Body of pancreas (tissue), 4 donors: ENCODE measurements at regions not wholly inside any gene's neighbourhood (a gene's known extent, or its start where the extent isn't known, plus 50 kb on each side); places are given as distances from the start of the nearest gene placed in this dataset.

Source experiments
- ATAC-seq: fragments of 150-250 bp; one replicate; pipeline ENCODE4 v1.9.1; 2016
- DNase-seq, 4 donors: peaks; one replicate each; pipeline ENCODE4 v3.0.0-alpha.2; 2019
- H3K27ac ChIP-seq, 4 donors: fragments of 200-600 bp; sonication (generic); 1 replicate in 3 of 4; 2 replicates in 1 of 4; pipeline versions ENCODE4 v1.5.1 to v1.6.1; 2016 to 2019; ENCODE audit warnings: mild to moderate bottlenecking in 1 of 4, mixed read lengths in 1 of 4, moderate library complexity in 1 of 4
- H3K27me3 ChIP-seq, 2 donors: fragments of 200-600 bp; sonication (generic); one replicate each; pipeline ENCODE4 v1.6.0; 2016; ENCODE audit warnings: mild to moderate bottlenecking in 1 of 2
- H3K36me3 ChIP-seq, 2 donors: fragments of 200-600 bp; sonication (generic); replicated peaks in 1 of 2; 2 replicates each; pipeline ENCODE4 v1.5.1; 2016; ENCODE audit warnings: low read depth in 2 of 2; ENCODE audit not compliant: insufficient read depth in 1 of 2
- H3K4me1 ChIP-seq: fragments of 200-600 bp; sonication (generic); one replicate; pipeline ENCODE4 v1.6.0; 2016
- H3K4me3 ChIP-seq, 2 donors: fragments of 200-600 bp; sonication (generic); 1 replicate in 1 of 2; 2 replicates in 1 of 2; pipeline ENCODE4 v1.5.1; 2016 to 2019
- H3K9me3 ChIP-seq, 3 donors: fragments of 200-600 bp; sonication (generic); 1 replicate in 2 of 3; 2 replicates in 1 of 3; pipeline ENCODE4 v1.5.1; 2016
- POLR2A ChIP-seq, 3 donors: fragments of 450-650 bp; IDR thresholded peaks; one replicate each; pipeline ENCODE4 v1.6.1; 2016; ENCODE audit warnings: antibody characterized with exemption in 3 of 3, mild to moderate bottlenecking in 2 of 3
- WGBS, 2 donors: methylation state at CpG; one replicate each; pipeline ENCODE4 v1.1.5; 2017; 5-methylcytosine and 5-hydroxymethylcytosine counted together
- intact Hi-C: fragments of 100-400 bp; cut with DNase I; formaldehyde crosslinking; loops from one replicate; pipeline ENCODE4 v1.15.1; 2023
- TF ChIP-seq, protein P1 (sequence below), 7 experiments: fragments of 450-650 bp in 4 of 7; fragments of 200-600 bp in 3 of 7; sonication (generic) in 3 of 7; IDR thresholded peaks; one replicate each; pipeline ENCODE4 v1.5.1; 2016 to 2019; ENCODE audit warnings: antibody characterized with exemption in 7 of 7

DNA sequence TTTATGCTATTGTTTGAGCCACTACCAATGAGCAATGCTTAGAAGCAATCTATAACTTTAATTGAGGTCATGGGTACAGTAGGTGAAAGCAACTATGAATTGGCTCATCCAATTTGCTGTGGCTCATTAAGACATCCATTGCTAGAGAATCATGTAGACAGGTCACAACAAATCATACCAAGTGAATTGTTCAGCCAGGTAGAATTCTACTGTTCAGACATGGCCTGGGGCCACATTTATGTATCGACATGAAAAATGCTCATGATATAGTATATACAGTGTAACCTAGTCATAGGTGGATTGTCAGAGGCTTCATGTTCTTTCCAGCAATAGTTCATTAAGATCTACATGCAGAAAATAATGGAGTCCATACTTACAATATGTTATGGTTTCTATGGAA is 633.7 kb upstream of the EYS start:
- DNase-seq, result no peak
- H3K27me3 ChIP-seq, result no peaks in the 10 kb centered on the region
- WGBS, 2 donors, result 63 to 67% methylated on average over 1 of the region's 1 CpG
- H3K36me3 ChIP-seq, result no peaks in the 10 kb centered on the region
- no peaks in the 10 kb centered on the region for H3K9me3 ChIP-seq
- ATAC-seq, result no peak
- intact Hi-C loops, result no loop called here
- H3K27ac ChIP-seq, result no peak overlapping the region
- no peak overlapping the region for H3K4me3 ChIP-seq
- H3K4me1 ChIP-seq, result no peaks in the 10 kb centered on the region
- TF ChIP-seq, protein P1, sequence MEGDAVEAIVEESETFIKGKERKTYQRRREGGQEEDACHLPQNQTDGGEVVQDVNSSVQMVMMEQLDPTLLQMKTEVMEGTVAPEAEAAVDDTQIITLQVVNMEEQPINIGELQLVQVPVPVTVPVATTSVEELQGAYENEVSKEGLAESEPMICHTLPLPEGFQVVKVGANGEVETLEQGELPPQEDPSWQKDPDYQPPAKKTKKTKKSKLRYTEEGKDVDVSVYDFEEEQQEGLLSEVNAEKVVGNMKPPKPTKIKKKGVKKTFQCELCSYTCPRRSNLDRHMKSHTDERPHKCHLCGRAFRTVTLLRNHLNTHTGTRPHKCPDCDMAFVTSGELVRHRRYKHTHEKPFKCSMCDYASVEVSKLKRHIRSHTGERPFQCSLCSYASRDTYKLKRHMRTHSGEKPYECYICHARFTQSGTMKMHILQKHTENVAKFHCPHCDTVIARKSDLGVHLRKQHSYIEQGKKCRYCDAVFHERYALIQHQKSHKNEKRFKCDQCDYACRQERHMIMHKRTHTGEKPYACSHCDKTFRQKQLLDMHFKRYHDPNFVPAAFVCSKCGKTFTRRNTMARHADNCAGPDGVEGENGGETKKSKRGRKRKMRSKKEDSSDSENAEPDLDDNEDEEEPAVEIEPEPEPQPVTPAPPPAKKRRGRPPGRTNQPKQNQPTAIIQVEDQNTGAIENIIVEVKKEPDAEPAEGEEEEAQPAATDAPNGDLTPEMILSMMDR (IDR thresholded peaks at IDR 0.05), result no peak
- no peak for TF ChIP-seq POLR2A (IDR thresholded peaks at IDR 0.05)

DNA sequence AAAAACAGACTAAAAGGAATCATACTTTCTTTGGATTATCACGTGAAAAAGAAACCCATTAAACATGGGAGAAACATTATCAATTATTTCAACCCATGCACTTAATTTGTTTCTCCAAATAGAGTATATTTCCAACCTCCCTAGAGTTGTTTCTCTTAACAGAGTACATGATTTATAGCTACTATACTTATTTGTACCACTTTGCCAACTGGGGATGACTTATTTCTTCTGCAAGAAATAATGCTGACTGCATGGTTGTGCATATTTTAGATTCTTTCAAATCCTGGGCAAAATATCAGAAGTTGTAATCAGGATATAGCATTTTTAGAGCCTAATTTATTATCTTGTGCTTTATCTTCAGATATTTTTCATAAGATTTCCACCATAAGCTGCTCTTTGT is 629.1 kb upstream of the EYS start:
- no peak for DNase-seq
- H3K36me3 ChIP-seq, result no peaks in the 10 kb centered on the region
- TF ChIP-seq, protein P1 (IDR thresholded peaks at IDR 0.05), result no peak
- no peak for TF ChIP-seq POLR2A (IDR thresholded peaks at IDR 0.05)
- WGBS, 2 donors, result 52 to 63% methylated on average over 1 of the region's 1 CpG
- H3K9me3 ChIP-seq, result no peaks in the 10 kb centered on the region
- H3K4me3 ChIP-seq, result no peak overlapping the region
- ATAC-seq, result no peak
- no peak overlapping the region for H3K27ac ChIP-seq
- no peaks in the 10 kb centered on the region for H3K27me3 ChIP-seq
- intact Hi-C loops, result no loop called here
- H3K4me1 ChIP-seq, result no peaks in the 10 kb centered on the region

DNA sequence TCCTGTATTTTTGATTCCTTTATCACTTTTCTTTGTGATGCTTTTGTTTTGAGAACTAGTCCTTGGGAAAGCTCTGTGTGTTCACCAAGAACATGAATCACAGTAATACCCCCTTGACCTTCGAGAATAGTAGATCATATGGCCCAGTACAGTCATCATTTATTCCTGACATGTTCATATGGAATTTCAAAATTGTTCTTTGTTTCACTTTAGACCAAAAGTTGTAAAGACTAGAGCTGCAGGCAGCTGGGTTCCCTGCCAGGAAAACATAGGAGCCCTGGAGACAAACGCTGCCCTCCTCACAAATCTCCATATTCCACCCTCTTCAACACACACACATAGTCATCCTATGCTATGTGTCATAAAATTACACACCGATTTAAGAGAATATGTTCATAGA is 621.2 kb upstream of the EYS start:
- TF ChIP-seq, protein P1 (IDR thresholded peaks at IDR 0.05), result no peak
- TF ChIP-seq POLR2A (IDR thresholded peaks at IDR 0.05), result no peak
- ATAC-seq (no peak), DNase-seq (no peak)
- no peaks in the 10 kb centered on the region for H3K9me3 ChIP-seq
- H3K4me3 ChIP-seq, result no peak overlapping the region
- H3K27ac ChIP-seq, result no peak overlapping the region
- 58 to 70% methylated on average over 3 of the region's 3 CpGs for WGBS, 2 donors
- no peaks in the 10 kb centered on the region for H3K4me1 ChIP-seq
- no peaks in the 10 kb centered on the region for H3K27me3 ChIP-seq
- no peaks in the 10 kb centered on the region for H3K36me3 ChIP-seq
- intact Hi-C loops, result no loop called here

- H3K27me3 ChIP-seq, result no peaks in the 10 kb centered on the region
- ATAC-seq, result no peak
- no peaks in the 10 kb centered on the region for H3K36me3 ChIP-seq
- TF ChIP-seq, protein P1 (IDR thresholded peaks at IDR 0.05), result no peak
- no peak for TF ChIP-seq POLR2A (IDR thresholded peaks at IDR 0.05)
- H3K27ac ChIP-seq, result no peak overlapping the region
- DNase-seq, result no peak
- intact Hi-C loops, result no loop called here
- H3K9me3 ChIP-seq, result no peaks in the 10 kb centered on the region
- WGBS, 2 donors, result 56 to 57% methylated on average over 3 of the region's 3 CpGs
- H3K4me3 ChIP-seq, result no peak overlapping the region
- H3K4me1 ChIP-seq, result no peaks in the 10 kb centered on the region
These were observed 619.2 kb upstream of the EYS start for GRCh38 chr6:66326228-66326627.

DNA sequence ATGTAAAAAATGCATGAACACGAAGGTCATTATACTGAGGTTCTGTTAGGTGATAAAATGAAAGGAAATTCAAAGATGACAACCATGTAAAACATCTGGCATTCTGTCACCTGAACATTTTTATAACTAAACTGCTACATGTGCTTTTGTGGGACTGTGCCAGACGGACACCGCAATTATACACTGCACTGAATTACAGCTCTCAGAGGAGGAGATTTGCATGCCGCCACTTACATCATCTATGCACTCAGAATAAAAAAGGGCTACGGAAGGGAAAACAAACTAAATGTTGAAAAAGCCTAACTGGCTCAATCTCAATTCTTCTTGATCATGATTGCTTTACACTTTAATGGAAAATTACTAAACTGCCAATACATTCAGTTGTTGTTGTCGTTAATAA is 614.0 kb upstream of the EYS start:
- ATAC-seq (no peak), DNase-seq (no peak)
- Histone ChIP-seq H3K36me3 (no peaks in the 10 kb centered on the region), H3K9me3 (no peaks in the 10 kb centered on the region), H3K27me3 (no peaks in the 10 kb centered on the region), H3K27ac (no peak overlapping the region), H3K4me1 (no peaks in the 10 kb centered on the region), H3K4me3 (no peak overlapping the region)
- intact Hi-C loops, result no loop called here
- 64 to 68% methylated on average over 6 of the region's 6 CpGs for WGBS, 2 donors
- TF ChIP-seq POLR2A (IDR thresholded peaks at IDR 0.05), result no peak
- TF ChIP-seq, protein P1 (IDR thresholded peaks at IDR 0.05), result no peak
